Esophagus squamous epithelium (tissue), 4 donors: ENCODE measurements at regions not wholly inside any gene's neighbourhood (a gene's known extent, or its start where the extent isn't known, plus 50 kb on each side); places are given as distances from the start of the nearest gene placed in this dataset.

Experiments
- POLR2A ChIP-seq, 4 donors: fragments of 450-650 bp; IDR thresholded peaks; one replicate each; pipeline ENCODE4 v1.6.1; 2017; ENCODE audit warnings: antibody characterized with exemption in 4 of 4, mild to moderate bottlenecking in 4 of 4, moderate library complexity in 3 of 4
- TF ChIP-seq, protein P1 (sequence below), 6 experiments: fragments of 450-650 bp in 4 of 6; fragments of 200-600 bp in 2 of 6; sonication (generic) in 2 of 6; IDR thresholded peaks; one replicate each; pipeline ENCODE4 v1.5.1; 2016 to 2019; ENCODE audit warnings: antibody characterized with exemption in 6 of 6, mild to moderate bottlenecking in 4 of 6, moderate library complexity in 4 of 6

DNA sequence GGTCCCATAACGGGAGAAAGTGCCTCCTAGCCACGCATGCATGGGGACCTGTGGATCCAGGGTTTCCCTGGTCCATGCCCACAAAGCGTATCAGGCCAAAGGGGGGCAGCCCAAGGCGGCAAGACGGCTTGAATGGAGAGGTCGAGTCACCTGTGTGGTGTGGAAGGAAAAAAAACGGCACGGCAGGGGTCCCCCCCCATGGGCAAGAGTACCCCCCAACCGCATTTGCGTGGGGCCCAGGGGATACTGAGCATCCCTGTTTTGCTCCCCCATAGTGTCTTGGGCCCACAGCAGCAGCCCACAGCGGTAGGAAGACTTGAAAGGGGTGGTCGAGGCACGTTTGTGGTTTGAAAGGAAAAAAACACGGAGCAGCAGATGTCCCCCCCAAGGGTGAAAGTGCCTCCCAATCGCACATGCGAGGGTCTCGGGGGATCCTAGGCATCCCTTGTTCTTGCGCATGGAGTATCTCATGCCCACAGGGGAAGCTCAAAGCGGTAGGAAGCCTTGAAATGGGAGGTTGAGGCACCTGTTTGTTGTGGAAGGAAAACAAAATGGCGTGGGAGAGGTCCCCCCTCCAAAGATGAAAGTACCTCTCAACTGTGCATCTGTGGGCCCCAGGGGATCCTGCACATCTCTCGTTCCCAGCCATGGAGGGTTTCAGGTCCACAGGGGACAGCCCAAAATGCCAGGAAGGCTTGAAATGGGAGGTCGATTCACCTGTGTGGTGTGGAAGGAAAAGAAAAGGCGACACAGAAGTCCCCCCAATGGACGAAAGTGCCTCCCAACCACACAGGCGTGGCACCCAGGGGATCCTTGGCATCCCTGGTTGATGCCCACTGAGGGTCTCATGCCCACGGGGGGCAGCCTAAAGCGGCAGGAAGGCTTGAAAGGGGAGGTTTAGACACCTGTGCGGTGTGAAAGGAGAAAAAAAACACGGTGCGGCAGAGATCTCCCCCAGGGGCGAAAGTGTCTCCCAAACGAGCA lies 577.5 kb downstream of the ALG10 start:
- TF ChIP-seq POLR2A (IDR thresholded peaks at IDR 0.05): no peak
- TF ChIP-seq, protein P1, sequence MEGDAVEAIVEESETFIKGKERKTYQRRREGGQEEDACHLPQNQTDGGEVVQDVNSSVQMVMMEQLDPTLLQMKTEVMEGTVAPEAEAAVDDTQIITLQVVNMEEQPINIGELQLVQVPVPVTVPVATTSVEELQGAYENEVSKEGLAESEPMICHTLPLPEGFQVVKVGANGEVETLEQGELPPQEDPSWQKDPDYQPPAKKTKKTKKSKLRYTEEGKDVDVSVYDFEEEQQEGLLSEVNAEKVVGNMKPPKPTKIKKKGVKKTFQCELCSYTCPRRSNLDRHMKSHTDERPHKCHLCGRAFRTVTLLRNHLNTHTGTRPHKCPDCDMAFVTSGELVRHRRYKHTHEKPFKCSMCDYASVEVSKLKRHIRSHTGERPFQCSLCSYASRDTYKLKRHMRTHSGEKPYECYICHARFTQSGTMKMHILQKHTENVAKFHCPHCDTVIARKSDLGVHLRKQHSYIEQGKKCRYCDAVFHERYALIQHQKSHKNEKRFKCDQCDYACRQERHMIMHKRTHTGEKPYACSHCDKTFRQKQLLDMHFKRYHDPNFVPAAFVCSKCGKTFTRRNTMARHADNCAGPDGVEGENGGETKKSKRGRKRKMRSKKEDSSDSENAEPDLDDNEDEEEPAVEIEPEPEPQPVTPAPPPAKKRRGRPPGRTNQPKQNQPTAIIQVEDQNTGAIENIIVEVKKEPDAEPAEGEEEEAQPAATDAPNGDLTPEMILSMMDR (IDR thresholded peaks at IDR 0.05): no peak
